GM12891 (cell line): ENCODE measurements at regions not wholly inside any gene's neighbourhood (a gene's known extent, or its start where the extent isn't known, plus 50 kb on each side); places are given as distances from the start of the nearest gene placed in this dataset.
"Not testable (repeated sequence)": the region's sequence is repeated elsewhere in the genome, so short reads cannot be mapped to it uniquely, and the experiment has no call there.

Source experiments
- POLR2A ChIP-seq: IDR thresholded peaks from 2 replicates; pipeline ENCODE4 v1.6.1; 2011; ENCODE audit warnings: low read depth, low read length, control low read depth
- POLR2AphosphoS5 ChIP-seq: IDR thresholded peaks from 2 replicates; pipeline ENCODE4 v1.6.1; 2011; ENCODE audit warnings: low read depth, low read length, control low read depth
- POU2F2 ChIP-seq: IDR thresholded peaks from 2 replicates; pipeline ENCODE4 v1.6.1; 2011; ENCODE audit warnings: low read depth, mild to moderate bottlenecking, control low read depth, low read length, moderate library complexity

DNA sequence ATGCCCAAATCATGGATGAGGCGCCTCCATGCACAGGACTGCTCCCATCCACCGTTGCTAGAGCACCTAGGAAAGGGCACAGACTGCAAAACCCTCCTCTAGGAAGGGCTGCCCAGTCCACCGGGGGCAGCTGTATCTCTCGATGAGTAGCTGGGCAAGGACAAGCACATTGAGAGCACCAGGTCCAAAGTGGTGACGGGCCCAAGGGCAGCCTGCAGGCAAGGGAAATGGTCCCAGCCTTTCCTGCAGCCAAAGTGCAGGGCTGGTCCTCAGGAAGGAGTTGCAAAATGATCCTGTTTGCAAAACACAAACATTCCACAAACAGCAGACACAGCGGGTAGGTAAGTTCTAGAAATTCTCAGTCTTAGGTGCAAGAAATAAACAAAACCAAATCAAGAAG lies 158.8 kb downstream of the IGLL1 start:
- not testable (repeated sequence) for TF ChIP-seq POU2F2, POLR2A, POLR2AphosphoS5
